Neural progenitor cell (in vitro differentiated cells): ENCODE measurements at regions not wholly inside any gene's neighbourhood (a gene's known extent, or its start where the extent isn't known, plus 50 kb on each side); places are given as distances from the start of the nearest gene placed in this dataset.

Experiments used
- DNase-seq: peaks from one replicate; pipeline ENCODE4 v3.0.0-alpha.2; 2016; ENCODE audit warnings: low spot score
- H2AFZ ChIP-seq: fragments of 200-600 bp; sonication (generic); replicated peaks from 2 replicates; pipeline ENCODE4 v1.6.1; 2016; ENCODE audit warnings: antibody characterized with exemption
- H3F3A ChIP-seq: fragments of 200-600 bp; sonication (generic); 2 replicates; pipeline ENCODE4 v1.6.1; 2016; ENCODE audit warnings: antibody characterized with exemption, low read depth
- H3K27ac ChIP-seq: fragments of 200-600 bp; sonication (generic); 2 replicates; pipeline ENCODE4 v1.5.1; 2016; ENCODE audit warnings: mild to moderate bottlenecking
- H3K27me3 ChIP-seq: fragments of 200-600 bp; sonication (generic); 2 replicates; pipeline ENCODE4 v1.6.1; 2016; ENCODE audit warnings: mild to moderate bottlenecking, moderate library complexity
- H3K36me3 ChIP-seq: fragments of 200-600 bp; sonication (generic); 2 replicates; pipeline ENCODE4 v1.5.1; 2016
- H3K4me1 ChIP-seq: fragments of 200-600 bp; sonication (generic); 2 replicates; pipeline ENCODE4 v1.6.1; 2016; ENCODE audit warnings: mixed run types
- H3K4me2 ChIP-seq: fragments of 200-600 bp; sonication (generic); 2 replicates; pipeline ENCODE4 v1.6.1; 2016
- H3K4me3 ChIP-seq: fragments of 200-600 bp; sonication (generic); 2 replicates; pipeline ENCODE4 v1.5.1; 2016
- H3K79me2 ChIP-seq: fragments of 200-600 bp; sonication (generic); 2 replicates; pipeline ENCODE4 v1.6.1; 2016; ENCODE audit warnings: low read depth
- H3K9ac ChIP-seq: fragments of 200-600 bp; sonication (generic); 2 replicates; pipeline ENCODE4 v1.6.1; 2016
- H3K9me3 ChIP-seq: fragments of 200-600 bp; sonication (generic); 2 replicates; pipeline ENCODE4 v1.5.1; 2016; ENCODE audit warnings: low read depth
- H4K20me1 ChIP-seq: fragments of 200-600 bp; sonication (generic); 2 replicates; pipeline ENCODE4 v1.6.1; 2016; ENCODE audit warnings: low read depth
- H3K27ac Mint-ChIP-seq: 3 replicates; pipeline ENCODE4 v1.8.0; 2021; ENCODE audit warnings: mixed read lengths
- H3K27me3 Mint-ChIP-seq: 2 replicates; pipeline ENCODE4 v1.8.0; 2022; ENCODE audit warnings: low read depth, mild to moderate bottlenecking, inconsistent platforms, moderate library complexity, mixed read lengths; ENCODE audit not compliant: insufficient read depth
- H3K36me3 Mint-ChIP-seq: 3 replicates; pipeline ENCODE4 v1.8.0; 2021; ENCODE audit warnings: mixed read lengths
- H3K4me1 Mint-ChIP-seq: 3 replicates; pipeline ENCODE4 v1.8.0; 2021; ENCODE audit warnings: mixed read lengths
- H3K4me3 Mint-ChIP-seq: 3 replicates; pipeline ENCODE4 v1.8.0; 2021; ENCODE audit warnings: mild to moderate bottlenecking, moderate library complexity, mixed read lengths
- H3K9me3 Mint-ChIP-seq: 3 replicates; pipeline ENCODE4 v1.8.0; 2020; ENCODE audit warnings: mixed read lengths
- EZH2 ChIP-seq: fragments of 200-600 bp; sonication (generic); IDR thresholded peaks from 2 replicates; pipeline ENCODE4 v1.6.1; 2017; ENCODE audit warnings: antibody characterized with exemption, mild to moderate bottlenecking, moderate library complexity
- EZH2phosphoT487 ChIP-seq: fragments of 200-600 bp; sonication (generic); IDR thresholded peaks from 2 replicates; pipeline ENCODE4 v1.6.1; 2017; ENCODE audit warnings: antibody characterized with exemption
- TF ChIP-seq, protein P1 (sequence below): fragments of 200-600 bp; sonication (generic); IDR thresholded peaks from 2 replicates; pipeline ENCODE4 v1.5.1; 2017; ENCODE audit warnings: antibody characterized with exemption, mild to moderate bottlenecking

DNA sequence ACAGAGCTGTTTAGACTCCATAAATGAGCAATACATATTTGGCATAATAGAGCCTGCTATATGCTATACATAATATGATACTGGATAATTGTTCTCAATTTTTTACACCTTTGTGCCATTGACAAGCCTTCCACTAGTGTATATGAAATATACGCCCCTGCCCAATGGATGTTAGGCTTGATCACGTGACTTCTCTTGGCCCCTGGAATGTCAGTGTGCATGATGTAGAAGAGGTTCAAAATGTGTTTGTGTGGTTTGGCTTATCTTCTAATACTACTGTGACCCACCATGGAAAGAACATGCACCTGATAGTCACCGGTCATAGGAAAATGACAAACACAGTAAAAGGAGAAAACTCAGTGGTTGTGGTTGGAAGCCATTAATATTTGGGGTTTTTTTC lies 479.4 kb downstream of the PCDH20 start:
- Histone ChIP-seq H3K79me2 (no peaks in the 10 kb centered on the region), H3K27ac (no peak overlapping the region), H3K9ac (no peak overlapping the region), H3K9me3 (no peaks in the 10 kb centered on the region), H3K27me3 (no peaks in the 10 kb centered on the region), H3K4me1 (peaks cover 5% of the 10 kb centered on the region), H3K4me3 (no peak overlapping the region), H2AFZ (no peak overlapping the region), H3K4me2 (no peak overlapping the region), H4K20me1 (no peaks in the 10 kb centered on the region), H3K36me3 (no peaks in the 10 kb centered on the region), H3F3A (no peaks in the 10 kb centered on the region)
- Mint-ChIP-seq H3K36me3 (no peaks in the 10 kb centered on the region), H3K27me3 (no peaks in the 10 kb centered on the region), H3K9me3 (no peaks in the 10 kb centered on the region), H3K27ac (no peak overlapping the region), H3K4me1 (peaks cover 12% of the 10 kb centered on the region), H3K4me3 (no peak overlapping the region)
- TF ChIP-seq, protein P1, sequence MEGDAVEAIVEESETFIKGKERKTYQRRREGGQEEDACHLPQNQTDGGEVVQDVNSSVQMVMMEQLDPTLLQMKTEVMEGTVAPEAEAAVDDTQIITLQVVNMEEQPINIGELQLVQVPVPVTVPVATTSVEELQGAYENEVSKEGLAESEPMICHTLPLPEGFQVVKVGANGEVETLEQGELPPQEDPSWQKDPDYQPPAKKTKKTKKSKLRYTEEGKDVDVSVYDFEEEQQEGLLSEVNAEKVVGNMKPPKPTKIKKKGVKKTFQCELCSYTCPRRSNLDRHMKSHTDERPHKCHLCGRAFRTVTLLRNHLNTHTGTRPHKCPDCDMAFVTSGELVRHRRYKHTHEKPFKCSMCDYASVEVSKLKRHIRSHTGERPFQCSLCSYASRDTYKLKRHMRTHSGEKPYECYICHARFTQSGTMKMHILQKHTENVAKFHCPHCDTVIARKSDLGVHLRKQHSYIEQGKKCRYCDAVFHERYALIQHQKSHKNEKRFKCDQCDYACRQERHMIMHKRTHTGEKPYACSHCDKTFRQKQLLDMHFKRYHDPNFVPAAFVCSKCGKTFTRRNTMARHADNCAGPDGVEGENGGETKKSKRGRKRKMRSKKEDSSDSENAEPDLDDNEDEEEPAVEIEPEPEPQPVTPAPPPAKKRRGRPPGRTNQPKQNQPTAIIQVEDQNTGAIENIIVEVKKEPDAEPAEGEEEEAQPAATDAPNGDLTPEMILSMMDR, result no peak
- TF ChIP-seq EZH2phosphoT487 (no peak), EZH2 (no peak)
- DNase-seq, result no peak

DNA sequence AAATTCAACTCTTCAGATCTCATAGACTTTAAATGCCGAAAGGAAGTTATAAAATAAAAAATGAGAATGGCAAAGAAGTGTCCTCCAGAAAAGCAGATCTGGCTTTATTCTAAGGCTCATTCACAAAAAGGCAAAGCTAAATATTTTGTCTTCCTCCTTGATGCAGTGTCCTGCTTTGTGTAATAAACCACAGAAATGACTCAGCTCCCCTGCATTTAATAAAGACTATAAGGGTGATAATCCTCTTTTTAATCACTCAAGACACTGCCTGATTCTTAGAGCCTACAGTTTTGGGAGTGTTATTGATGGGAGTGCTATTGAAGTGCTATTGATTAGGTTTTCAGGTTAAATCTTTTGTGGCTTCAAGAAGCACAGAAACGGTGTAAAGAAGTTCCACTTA lies 482.0 kb downstream of the PCDH20 start:
- no peaks in the 10 kb centered on the region for H3F3A ChIP-seq
- H3K9ac ChIP-seq, result no peak overlapping the region
- H3K27ac ChIP-seq, result no peak overlapping the region
- DNase-seq, result no peak
- Mint-ChIP-seq H3K9me3 (no peaks in the 10 kb centered on the region), H3K27ac (no peak overlapping the region), H3K4me3 (no peak overlapping the region), H3K4me1 (peaks cover 12% of the 10 kb centered on the region), H3K27me3 (no peaks in the 10 kb centered on the region), H3K36me3 (no peaks in the 10 kb centered on the region)
- no peak overlapping the region for H3K4me2 ChIP-seq
- no peaks in the 10 kb centered on the region for H3K79me2 ChIP-seq
- H3K36me3 ChIP-seq, result no peaks in the 10 kb centered on the region
- no peak overlapping the region for H3K4me3 ChIP-seq
- H3K9me3 ChIP-seq, result no peaks in the 10 kb centered on the region
- H3K27me3 ChIP-seq, result no peaks in the 10 kb centered on the region
- no peaks in the 10 kb centered on the region for H4K20me1 ChIP-seq
- no peak overlapping the region for H2AFZ ChIP-seq
- peaks cover 5% of the 10 kb centered on the region for H3K4me1 ChIP-seq
- TF ChIP-seq, protein P1, result no peak
- TF ChIP-seq EZH2phosphoT487, result no peak
- no peak for TF ChIP-seq EZH2

DNA sequence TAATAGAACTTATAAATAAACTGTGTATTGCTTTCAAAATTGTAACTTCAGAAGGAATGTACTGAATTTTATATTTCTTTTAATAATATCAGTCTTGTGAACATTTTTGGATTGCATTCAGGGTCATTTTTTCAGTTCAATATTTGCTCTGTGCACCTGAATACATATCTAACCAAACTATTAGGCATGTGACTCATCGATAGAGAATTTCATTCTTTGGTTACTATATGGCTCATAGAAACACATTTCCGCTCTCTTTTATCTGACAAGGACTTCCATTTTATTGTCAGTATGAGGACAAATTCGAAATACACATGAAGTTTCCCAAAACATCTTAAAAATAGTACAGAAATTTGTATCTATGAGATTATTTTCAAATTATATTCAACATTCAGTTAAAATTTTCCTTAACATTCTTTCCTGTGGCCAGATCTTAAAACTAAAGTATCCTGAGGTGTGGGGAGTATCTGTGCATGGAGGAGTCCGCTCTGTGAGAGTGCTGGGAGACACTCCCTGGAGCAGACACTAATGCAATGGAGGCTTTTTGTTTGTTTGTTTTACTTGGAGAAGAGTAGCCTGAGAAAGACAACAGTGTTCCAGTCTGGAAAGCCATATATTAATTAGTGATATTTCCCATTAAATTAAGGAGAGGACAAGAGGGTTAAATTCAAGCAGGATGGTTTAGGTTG lies 483.6 kb downstream of the PCDH20 start:
- TF ChIP-seq EZH2 (no peak), EZH2phosphoT487 (no peak)
- TF ChIP-seq, protein P1, result no peak
- Histone ChIP-seq H3K4me1 (peaks cover 5% of the 10 kb centered on the region), H4K20me1 (no peaks in the 10 kb centered on the region), H2AFZ (peak overlapping the region; percentile 55), H3K27me3 (no peaks in the 10 kb centered on the region), H3F3A (no peaks in the 10 kb centered on the region), H3K79me2 (no peaks in the 10 kb centered on the region), H3K36me3 (no peaks in the 10 kb centered on the region), H3K4me3 (no peak overlapping the region), H3K9me3 (no peaks in the 10 kb centered on the region), H3K4me2 (no peak overlapping the region), H3K27ac (no peak overlapping the region), H3K9ac (no peak overlapping the region)
- Mint-ChIP-seq H3K27ac (no peak overlapping the region), H3K4me1 (peaks cover 12% of the 10 kb centered on the region), H3K4me3 (no peak overlapping the region), H3K27me3 (no peaks in the 10 kb centered on the region), H3K9me3 (no peaks in the 10 kb centered on the region), H3K36me3 (no peaks in the 10 kb centered on the region)
- DNase-seq, result no peak
